H1 (cell line): ENCODE measurements at regions not wholly inside any gene's neighbourhood (a gene's known extent, or its start where the extent isn't known, plus 50 kb on each side); places are given as distances from the start of the nearest gene placed in this dataset.

ENCODE experiments used
- CTCF ChIA-PET: fragments of 300-600 bp; sonication (Branson Sonifier 250); formaldehyde crosslinking; loops from one replicate; lab custom pipeline; 2021; ENCODE audit not compliant: partially characterized antibody; lab: Charles Lee
- POLR2A ChIA-PET: fragments of 300-600 bp; sonication (Branson Sonifier 250); formaldehyde crosslinking; loops from one replicate; lab custom pipeline; 2021; ENCODE audit warnings: inconsistent platforms; ENCODE audit not compliant: partially characterized antibody; lab: Charles Lee
- DNase-seq, 2 experiments: peaks; one replicate each; pipeline versions ENCODE4 v3.0.0 to v3.0.0-alpha.2; 2010 to 2022; ENCODE audit warnings: low spot score in 2 of 2, low read depth in 1 of 2, mixed read lengths in 1 of 2
- FAIRE-seq: peaks from 2 replicates; lab custom pipeline; 2011; peaks lifted over from hg19 to GRCh38; lab: Jason Lieb, UNC
- H2AFZ ChIP-seq: 2 replicates; pipeline ENCODE4 v1.8.1; 2012; ENCODE audit warnings: low read length, inconsistent platforms
- H2AK5ac ChIP-seq: 2 replicates; pipeline ENCODE4 v1.6.1; 2013; ENCODE audit warnings: low read depth, low read length
- H2BK120ac ChIP-seq: replicated peaks from 2 replicates; pipeline ENCODE3; 2013; ENCODE audit warnings: low read depth, low read length, inconsistent platforms
- H2BK12ac ChIP-seq: 2 replicates; pipeline ENCODE4 v1.6.1; 2013; ENCODE audit warnings: low read depth, low read length
- H2BK15ac ChIP-seq: 2 replicates; pipeline ENCODE4 v1.6.1; 2013; ENCODE audit warnings: low read length
- H2BK20ac ChIP-seq: 2 replicates; pipeline ENCODE4 v1.6.1; 2013; ENCODE audit warnings: low read length
- H2BK5ac ChIP-seq: 2 replicates; pipeline ENCODE4 v1.6.1; 2013; ENCODE audit warnings: low read depth, low read length
- H3K14ac ChIP-seq: 2 replicates; pipeline ENCODE4 v1.6.1; 2013; ENCODE audit warnings: inconsistent platforms; ENCODE audit not compliant: insufficient read length
- H3K18ac ChIP-seq: 2 replicates; pipeline ENCODE4 v1.6.1; 2013; ENCODE audit warnings: low read length; ENCODE audit errors: extremely low read depth
- H3K23ac ChIP-seq: 2 replicates; pipeline ENCODE4 v1.6.1; 2013; ENCODE audit warnings: inconsistent platforms; ENCODE audit not compliant: insufficient read length
- H3K23me2 ChIP-seq: 2 replicates; pipeline ENCODE4 v1.6.1; 2013; ENCODE audit warnings: low read depth, low read length
- H3K27ac ChIP-seq: 2 replicates; pipeline ENCODE4 v1.6.1; 2011; ENCODE audit warnings: low read depth, low read length, inconsistent platforms
- H3K27me3 ChIP-seq, 4 experiments: replicated peaks in 1 of 4; 1 replicate in 1 of 4; 2 replicates in 3 of 4; pipeline versions ENCODE4 v1.6.1 to v1.8.1; 2011 to 2013; ENCODE audit warnings: low read length in 3 of 4, mild to moderate bottlenecking in 3 of 4, inconsistent platforms in 2 of 4, mixed read lengths in 2 of 4, moderate library complexity in 1 of 4; ENCODE audit not compliant: control insufficient read depth in 3 of 4, insufficient read depth in 3 of 4; ENCODE audit errors: extremely low read depth in 1 of 4
- H3K36me3 ChIP-seq, 4 experiments: 2 replicates each; pipeline versions ENCODE4 v1.6.1 to v1.8.1; 2011 to 2013; ENCODE audit warnings: mild to moderate bottlenecking in 4 of 4, low read length in 3 of 4, moderate library complexity in 2 of 4, control low read depth in 1 of 4, inconsistent platforms in 1 of 4; ENCODE audit not compliant: insufficient read depth in 4 of 4, control insufficient read depth in 2 of 4
- H3K4ac ChIP-seq: replicated peaks from 2 replicates; pipeline ENCODE3; 2013; ENCODE audit warnings: low read length, low read depth, mixed read lengths, inconsistent platforms; ENCODE audit not compliant: insufficient read length
- H3K4me1 ChIP-seq, 4 experiments: replicated peaks in 1 of 4; 1 replicate in 1 of 4; 2 replicates in 3 of 4; pipeline versions ENCODE4 v1.6.1 to v1.8.1; 2011 to 2013; ENCODE audit warnings: low read length in 3 of 4, inconsistent platforms in 2 of 4, mixed read lengths in 1 of 4; ENCODE audit not compliant: insufficient read depth in 4 of 4, control insufficient read depth in 3 of 4
- H3K4me2 ChIP-seq, 2 experiments: 2 replicates each; pipeline versions ENCODE4 v1.6.1 to v1.8.1; 2011 to 2013; ENCODE audit warnings: low read depth in 2 of 2, low read length in 2 of 2, control low read depth in 1 of 2, inconsistent platforms in 1 of 2, mild to moderate bottlenecking in 1 of 2; ENCODE audit not compliant: insufficient read depth in 1 of 2
- H3K4me3 ChIP-seq, 4 experiments: fragments of 200-600, 300-600 bp in 1 of 4; sonication (generic), shearing (Covaris generic), sonication (Bioruptor Twin) in 1 of 4; 2 replicates each; pipeline versions ENCODE4 v1.5.1 to v1.8.1; 2011 to 2016; ENCODE audit warnings: low read length in 4 of 4, low read depth in 3 of 4, control low read depth in 2 of 4, inconsistent platforms in 2 of 4, mild to moderate bottlenecking in 2 of 4, mixed read lengths in 1 of 4, moderate library complexity in 1 of 4; ENCODE audit not compliant: insufficient read depth in 2 of 4; ENCODE audit errors: extremely low read depth in 1 of 4
- H3K56ac ChIP-seq: replicated peaks from 2 replicates; pipeline ENCODE3; 2013; ENCODE audit warnings: low read depth, mild to moderate bottlenecking, mixed read lengths, low read length, inconsistent platforms; ENCODE audit not compliant: insufficient read length
- H3K79me1 ChIP-seq: 2 replicates; pipeline ENCODE4 v1.6.1; 2013; ENCODE audit warnings: low read depth, low read length, control low read depth
- H3K79me2 ChIP-seq, 2 experiments: 2 replicates each; pipeline versions ENCODE4 v1.6.1 to v1.8.1; 2012 to 2013; ENCODE audit warnings: low read length in 2 of 2, mild to moderate bottlenecking in 2 of 2, inconsistent platforms in 1 of 2; ENCODE audit not compliant: insufficient read depth in 2 of 2, control insufficient read depth in 1 of 2
- H3K9ac ChIP-seq, 4 experiments: replicated peaks in 1 of 4; 1 replicate in 1 of 4; 2 replicates in 3 of 4; pipeline versions ENCODE4 v1.6.1 to v1.8.1; 2011 to 2013; ENCODE audit warnings: low read depth in 3 of 4, low read length in 3 of 4, control low read depth in 2 of 4, mild to moderate bottlenecking in 2 of 4, moderate library complexity in 2 of 4, inconsistent platforms in 1 of 4; ENCODE audit errors: extremely low read depth in 1 of 4
- H3K9me3 ChIP-seq, 2 experiments: 2 replicates each; pipeline versions ENCODE4 v1.6.1 to v1.8.1; 2012 to 2013; ENCODE audit warnings: mild to moderate bottlenecking in 2 of 2, moderate library complexity in 2 of 2, control low read depth in 1 of 2, inconsistent platforms in 1 of 2, low read depth in 1 of 2, low read length in 1 of 2, mixed read lengths in 1 of 2; ENCODE audit not compliant: insufficient read depth in 2 of 2
- H4K20me1 ChIP-seq, 2 experiments: replicated peaks in 1 of 2; 2 replicates each; pipeline versions ENCODE3 to v1.8.1; 2011 to 2013; ENCODE audit warnings: inconsistent platforms in 2 of 2, low read length in 2 of 2, mild to moderate bottlenecking in 1 of 2; ENCODE audit not compliant: insufficient read depth in 2 of 2, control insufficient read depth in 1 of 2
- H4K5ac ChIP-seq: 2 replicates; pipeline ENCODE4 v1.6.1; 2013; ENCODE audit warnings: low read length, low read depth, mixed read lengths, inconsistent platforms; ENCODE audit not compliant: insufficient read length
- H4K8ac ChIP-seq: 2 replicates; pipeline ENCODE4 v1.8.0; 2013; ENCODE audit warnings: mild to moderate bottlenecking, moderate library complexity, low read length, inconsistent platforms; ENCODE audit not compliant: insufficient read depth; ENCODE audit errors: extremely low read depth
- H4K91ac ChIP-seq: replicated peaks from 2 replicates; pipeline ENCODE3; 2013; ENCODE audit warnings: low read length, mixed read lengths, inconsistent platforms; ENCODE audit not compliant: insufficient read length
- CTBP2 ChIP-seq: IDR thresholded peaks from 2 replicates; pipeline ENCODE4 v1.7.0; 2011; ENCODE audit warnings: borderline replicate concordance, mild to moderate bottlenecking, moderate library complexity, mixed read lengths, low read length; ENCODE audit not compliant: insufficient read depth, insufficient read length
- EP300 ChIP-seq, 2 experiments: IDR thresholded peaks; 1 replicate in 1 of 2; 2 replicates in 1 of 2; pipeline ENCODE4 v1.6.1; 2011 to 2012; ENCODE audit warnings: low read depth in 2 of 2, low read length in 2 of 2, mild to moderate bottlenecking in 2 of 2, borderline replicate concordance in 1 of 2, inconsistent platforms in 1 of 2, moderate library complexity in 1 of 2
- NRF1 ChIP-seq: IDR thresholded peaks from 2 replicates; pipeline ENCODE4 v1.6.1; 2011; ENCODE audit warnings: mild to moderate bottlenecking, low read depth, low read length, improper control_type of control experiment
- POLR2AphosphoS5 ChIP-seq: IDR thresholded peaks from 2 replicates; pipeline ENCODE4 v1.6.1; 2011; ENCODE audit warnings: low read depth, low read length
- ZNF274 ChIP-seq: IDR thresholded peaks from 2 replicates; pipeline ENCODE4 v1.7.0; 2012; ENCODE audit warnings: low read length, borderline replicate concordance; ENCODE audit errors: extremely low read depth
- WGBS, 2 experiments: shearing (Covaris generic) in 1 of 2; methylation state at CpG; one replicate each; pipeline versions ENCODE4 v1.1.6 to v1.1.7; 2013 to 2015; ENCODE audit warnings: low lambda C conversion rate in 2 of 2, mixed read lengths in 2 of 2, inconsistent platforms in 1 of 2, low coverage in 1 of 2, missing lambda C conversion rate in 1 of 2; ENCODE audit not compliant: insufficient replicate concordance in 2 of 2, insufficient coverage in 1 of 2, insufficient read length in 1 of 2; ENCODE audit errors: extremely low coverage in 1 of 2, missing lambda C conversion rate in 1 of 2; 5-methylcytosine and 5-hydroxymethylcytosine counted together

DNA sequence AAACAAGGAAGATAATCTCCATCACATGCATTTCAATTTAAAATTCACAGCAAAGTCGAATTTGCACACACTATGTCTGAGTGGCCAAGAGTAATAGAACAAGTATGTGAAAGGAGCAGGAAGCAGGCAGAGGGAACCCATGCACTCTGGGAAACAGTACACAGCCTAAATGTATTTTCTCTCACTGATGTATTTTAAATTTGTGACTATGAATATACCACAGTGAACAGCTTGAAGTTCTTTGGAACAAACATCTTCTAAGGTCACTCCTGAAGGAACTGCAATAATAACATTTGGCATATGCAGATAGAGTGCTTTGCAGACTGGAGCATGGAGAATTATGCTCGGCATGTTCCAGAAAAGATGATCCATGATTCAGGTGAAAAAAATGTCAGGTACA, 223.1 kb upstream of the PKN2 start:
- Histone ChIP-seq H4K5ac (no peak overlapping the region), H4K91ac (no peak overlapping the region), H3K9me3 (no peaks in the 10 kb centered on the region), H2AK5ac (no peak overlapping the region), H2BK20ac (no peak overlapping the region), H3K18ac (no peak overlapping the region), H3K4me1 (peaks cover 0 to 5% (median 1%) of the 10 kb centered on the region in 4 experiments; a peak in 3 of 7 replicates), H3K56ac (no peak overlapping the region), H3K14ac (no peak overlapping the region), H3K79me1 (no peaks in the 10 kb centered on the region), H3K79me2 (no peaks in the 10 kb centered on the region), H2BK120ac (no peak overlapping the region), H3K4ac (no peak overlapping the region), H2BK15ac (no peak overlapping the region), H2AFZ (no peak overlapping the region), H2BK12ac (no peak overlapping the region), H4K20me1 (peaks cover 0 to 4% of the 10 kb centered on the region in 2 experiments), H3K27ac (no peak overlapping the region), H3K36me3 (no peaks in the 10 kb centered on the region), H3K23me2 (peaks cover 7% of the 10 kb centered on the region), H3K23ac (no peak overlapping the region), H2BK5ac (no peak overlapping the region), H3K9ac (no peak overlapping the region), H3K27me3 (no peaks in the 10 kb centered on the region), H3K4me2 (no peak overlapping the region), H4K8ac (no peak overlapping the region), H3K4me3 (no peak overlapping the region)
- FAIRE-seq (no peak), DNase-seq (no peak)
- TF ChIP-seq EP300 (IDR thresholded peaks at IDR 0.05; ENCODE audit: borderline replicate concordance in 1 of 2, low read depth in 2 of 2, low read length in 2 of 2) (no peak), CTBP2 (no peak), NRF1 (no peak), ZNF274 (no peak), POLR2AphosphoS5 (no peak)
- WGBS, 2 experiments = 86% methylated on average over 2 of the region's 2 CpGs; no CpG with 5 or more reads in 1 of the 2 experiments
- POLR2A ChIA-PET = no interaction called here
- CTCF ChIA-PET = interaction anchor here (1.6 kb wide), 1 partner anchor 13 kb away, joined by 6 read pairs; no protein-coding TSS in a partner anchor
